K562 (cell line): ENCODE measurements at regions not wholly inside any gene's neighbourhood (a gene's known extent, or its start where the extent isn't known, plus 50 kb on each side); places are given as distances from the start of the nearest gene placed in this dataset.

Experiments
- BRCA1 ChIP-seq, 2 experiments: fragments of 450-650 bp in 1 of 2; sonication (generic) in 1 of 2; formaldehyde crosslinking in 1 of 2; IDR thresholded peaks; 2 replicates each; pipeline versions ENCODE4 v1.5.0 to v1.6.1; 2017 to 2020; ENCODE audit warnings: mild to moderate bottlenecking in 1 of 2, missing genetic modification reagents in 1 of 2
- CBX3 ChIP-seq, 2 experiments: IDR thresholded peaks; 1 replicate in 1 of 2; 2 replicates in 1 of 2; pipeline ENCODE4 v1.6.1; 2012; ENCODE audit warnings: inconsistent platforms in 2 of 2, low read length in 2 of 2, borderline replicate concordance in 1 of 2, control low read depth in 1 of 2
- CHAMP1 ChIP-seq: fragments of 450-650 bp; IDR thresholded peaks from 2 replicates; pipeline ENCODE4 v1.6.1; 2016; ENCODE audit warnings: mild to moderate bottlenecking
- CTCF ChIP-seq, 3 experiments: IDR thresholded peaks in 2 of 3; conservative IDR thresholded peaks in 1 of 3; 2 replicates each; pipeline ENCODE4 v1.5.1; 2011 to 2012; ENCODE audit warnings: low read length in 3 of 3, mild to moderate bottlenecking in 3 of 3, control low read depth in 2 of 3, improper control_type of control experiment in 1 of 3, inconsistent platforms in 1 of 3, low read depth in 1 of 3, mixed read lengths in 1 of 3, moderate library complexity in 1 of 3; ENCODE audit not compliant: insufficient read depth in 2 of 3
- JUN ChIP-seq, 2 experiments: sonication (generic) in 1 of 2; formaldehyde crosslinking in 1 of 2; IDR thresholded peaks; 2 replicates each; pipeline versions ENCODE4 v1.6.1 to v1.8.0; 2012 to 2022; ENCODE audit warnings: borderline replicate concordance in 2 of 2, mild to moderate bottlenecking in 2 of 2, improper control_type of control experiment in 1 of 2, low read depth in 1 of 2, low read length in 1 of 2, missing genetic modification reagents in 1 of 2
- L3MBTL2 ChIP-seq: fragments of 450-650 bp; IDR thresholded peaks from 2 replicates; pipeline ENCODE4 v1.6.1; 2016; ENCODE audit warnings: mild to moderate bottlenecking, moderate library complexity
- PHF8 ChIP-seq: fragments of 200-600 bp; sonication (generic); IDR thresholded peaks from 2 replicates; pipeline ENCODE4 v1.6.1; 2012; ENCODE audit warnings: mixed run types, mild to moderate bottlenecking, inconsistent platforms, low read length, moderate library complexity, borderline replicate concordance
- POLR2AphosphoS5 ChIP-seq: IDR thresholded peaks from 2 replicates; pipeline ENCODE4 v1.6.1; 2011; ENCODE audit warnings: mild to moderate bottlenecking, low read depth, low read length, moderate library complexity; ENCODE audit not compliant: control insufficient read depth, insufficient read depth
- SP1 ChIP-seq: sonication (generic); formaldehyde crosslinking; IDR thresholded peaks from 2 replicates; pipeline ENCODE4 v1.8.1; 2022; ENCODE audit warnings: mild to moderate bottlenecking, missing genetic modification reagents
- ZKSCAN8 ChIP-seq: fragments of 200-800 bp; sonication (Bioruptor generic); IDR thresholded peaks from 2 replicates; pipeline ENCODE4 v1.6.1; 2016; ENCODE audit warnings: missing genetic modification characterization, missing compliant biosample characterization
- TF ChIP-seq, protein P1 (sequence below): fragments of 250-450 bp; sonication (Bioruptor Pico); IDR thresholded peaks from 2 replicates; pipeline ENCODE4 v1.5.0; 2021; ENCODE audit warnings: mild to moderate bottlenecking, borderline replicate concordance

GRCh38 chr3:107189158-107189791 is 188.0 kb upstream of the CCDC54 start:
- TF ChIP-seq ZKSCAN8 (no peak), PHF8 (no peak), L3MBTL2 (no peak), CBX3 (IDR thresholded peaks at IDR 0.05; ENCODE audit: borderline replicate concordance in 1 of 2, low read length in 2 of 2) (no peak), CTCF (IDR thresholded peaks at IDR 0.05 in 2 of 3, conservative IDR thresholded peaks at IDR 0.05 in 1 of 3; ENCODE audit: insufficient read depth in 2 of 3, low read depth in 1 of 3, low read length in 3 of 3) (no peak), SP1 (CRISPR knock-in tag) (no peak), JUN (IDR thresholded peaks at IDR 0.05; ENCODE audit: borderline replicate concordance, low read depth, low read length) (no peak), JUN (CRISPR knock-in tag; IDR thresholded peaks at IDR 0.05; ENCODE audit: borderline replicate concordance) (no peak), BRCA1 (IDR thresholded peaks at IDR 0.05) (no peak), BRCA1 (CRISPR knock-in tag; IDR thresholded peaks at IDR 0.05) (no peak), CHAMP1 (no peak), POLR2AphosphoS5 (no peak)
- TF ChIP-seq, protein P1, sequence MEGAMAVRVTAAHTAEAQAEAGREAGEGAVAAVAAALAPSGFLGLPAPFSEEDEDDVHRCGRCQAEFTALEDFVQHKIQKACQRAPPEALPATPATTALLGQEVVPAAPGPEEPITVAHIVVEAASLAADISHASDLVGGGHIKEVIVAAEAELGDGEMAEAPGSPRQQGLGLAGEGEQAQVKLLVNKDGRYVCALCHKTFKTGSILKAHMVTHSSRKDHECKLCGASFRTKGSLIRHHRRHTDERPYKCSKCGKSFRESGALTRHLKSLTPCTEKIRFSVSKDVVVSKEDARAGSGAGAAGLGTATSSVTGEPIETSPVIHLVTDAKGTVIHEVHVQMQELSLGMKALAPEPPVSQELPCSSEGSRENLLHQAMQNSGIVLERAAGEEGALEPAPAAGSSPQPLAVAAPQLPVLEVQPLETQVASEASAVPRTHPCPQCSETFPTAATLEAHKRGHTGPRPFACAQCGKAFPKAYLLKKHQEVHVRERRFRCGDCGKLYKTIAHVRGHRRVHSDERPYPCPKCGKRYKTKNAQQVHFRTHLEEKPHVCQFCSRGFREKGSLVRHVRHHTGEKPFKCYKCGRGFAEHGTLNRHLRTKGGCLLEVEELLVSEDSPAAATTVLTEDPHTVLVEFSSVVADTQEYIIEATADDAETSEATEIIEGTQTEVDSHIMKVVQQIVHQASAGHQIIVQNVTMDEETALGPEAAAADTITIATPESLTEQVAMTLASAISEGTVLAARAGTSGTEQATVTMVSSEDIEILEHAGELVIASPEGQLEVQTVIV: no peak
